Stimulated activated CD4-positive, alpha-beta T cell treated with anti-CD3 and anti-CD28 coated beads, Interleukin-1b, Interleukin-23, amount 100 ng/mL, for 24 hours (primary cell): ENCODE measurements at regions not wholly inside any gene's neighbourhood (a gene's known extent, or its start where the extent isn't known, plus 50 kb on each side); places are given as distances from the start of the nearest gene placed in this dataset.

Experiments used
- DNase-seq, 4 experiments: peaks; one replicate each; pipeline ENCODE4 v3.0.0-alpha.2; 2020; ENCODE audit warnings: low read depth in 4 of 4, low spot score in 1 of 4

DNA sequence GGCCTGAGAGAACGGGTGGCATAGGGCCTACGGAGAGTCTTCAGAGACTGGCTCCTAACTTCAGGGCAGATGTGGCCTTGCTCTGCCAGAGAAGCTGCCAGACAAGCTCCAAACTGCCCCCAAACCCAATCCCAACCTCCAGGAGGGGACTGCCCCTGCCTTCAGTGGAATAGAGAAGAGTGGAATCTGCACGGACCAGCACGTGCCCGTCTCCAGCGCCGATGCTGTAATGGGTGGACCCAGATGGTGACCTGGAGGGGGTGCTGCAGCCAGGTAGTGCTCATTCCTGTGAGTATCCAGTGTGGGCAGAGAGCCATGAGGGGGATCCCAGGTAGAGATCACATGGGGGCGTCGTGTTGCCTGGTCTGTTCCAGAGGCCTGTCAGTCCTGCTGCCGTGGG lies 73.2 kb upstream of the NKX1-1 start:
- no peak for DNase-seq

GRCh38 chr4:1478766-1479355 lies 72.6 kb upstream of the NKX1-1 start:
- no peak for DNase-seq

DNA sequence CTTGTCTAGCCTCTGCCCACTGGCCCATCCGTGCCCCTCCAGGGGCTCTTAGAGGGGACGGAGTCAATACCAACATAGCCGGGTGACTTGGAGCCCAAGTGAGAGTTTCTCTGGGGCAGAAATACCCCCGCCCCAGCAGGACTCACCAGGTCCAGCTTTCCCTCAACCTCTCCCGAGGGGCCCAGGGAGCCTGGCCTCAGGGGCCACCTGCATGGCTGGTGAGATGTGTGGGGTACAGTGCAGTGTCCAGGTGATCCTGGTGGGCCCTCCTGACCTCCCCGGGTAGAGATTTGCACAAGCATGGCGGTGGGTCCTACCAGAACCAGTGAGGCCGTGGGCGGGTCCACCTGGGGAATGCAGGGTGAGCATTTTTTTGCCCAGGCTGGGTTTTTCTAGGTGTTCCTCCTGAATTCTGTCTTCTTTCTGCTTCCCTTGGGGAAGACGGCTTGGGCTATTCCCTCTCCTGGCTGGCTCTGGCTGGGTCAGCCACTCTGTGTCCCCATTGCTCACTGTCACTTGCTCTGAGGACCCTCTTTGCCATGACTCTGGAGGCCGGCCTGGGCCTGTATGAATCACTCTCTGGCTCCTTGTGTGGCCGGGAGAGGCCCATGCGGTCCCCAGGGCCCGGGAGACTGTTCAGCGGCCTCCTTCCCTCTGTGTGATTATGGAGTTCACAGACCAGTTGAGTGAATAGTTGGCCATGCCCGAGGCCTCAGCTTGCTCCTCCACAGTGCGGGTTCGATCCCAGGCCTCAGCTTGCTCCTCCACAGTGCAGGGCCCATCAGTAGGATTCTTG lies 71.0 kb upstream of the NKX1-1 start:
- DNase-seq: no peak

GRCh38 chr4:1476140-1476513 lies 69.9 kb upstream of the NKX1-1 start:
- no peak for DNase-seq

DNA sequence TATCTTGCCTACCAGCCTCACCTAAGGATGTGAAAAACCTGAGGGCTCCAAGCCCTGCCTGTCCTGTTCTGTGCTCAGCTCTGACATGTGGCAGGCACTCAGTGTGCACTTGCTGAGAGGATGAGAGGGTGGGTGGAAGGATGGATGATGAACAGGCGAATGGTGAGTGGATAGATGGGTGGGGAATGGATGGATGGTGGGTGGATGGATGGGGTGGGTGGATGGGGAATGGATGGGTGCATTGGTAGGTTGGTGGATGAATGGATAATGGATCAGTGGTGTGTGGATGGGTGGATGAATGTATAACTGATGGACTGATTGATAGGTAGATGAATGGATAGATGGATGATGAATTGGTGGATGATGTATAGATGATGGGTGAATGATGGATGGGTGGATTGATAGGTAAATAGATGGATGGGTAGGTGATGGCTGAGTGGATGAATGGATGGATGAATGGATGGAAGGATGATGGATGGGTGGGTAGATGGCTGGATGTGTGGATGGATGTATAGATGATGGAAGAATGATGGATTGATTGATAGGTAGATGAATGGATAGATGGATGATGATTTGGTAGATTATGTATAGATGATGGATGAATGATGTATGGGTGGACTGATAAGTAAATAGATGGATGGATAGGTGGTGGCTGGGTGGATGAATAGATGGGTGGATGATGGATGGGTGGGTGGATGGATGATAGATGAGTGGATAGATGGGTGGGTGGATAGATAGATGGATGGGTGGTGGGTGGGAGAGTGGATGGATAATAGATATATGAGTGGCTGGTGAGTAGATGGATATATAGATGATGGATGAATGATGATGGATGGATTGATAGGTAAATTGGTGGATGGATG lies 69.3 kb upstream of the NKX1-1 start:
- DNase-seq: no peak

DNA sequence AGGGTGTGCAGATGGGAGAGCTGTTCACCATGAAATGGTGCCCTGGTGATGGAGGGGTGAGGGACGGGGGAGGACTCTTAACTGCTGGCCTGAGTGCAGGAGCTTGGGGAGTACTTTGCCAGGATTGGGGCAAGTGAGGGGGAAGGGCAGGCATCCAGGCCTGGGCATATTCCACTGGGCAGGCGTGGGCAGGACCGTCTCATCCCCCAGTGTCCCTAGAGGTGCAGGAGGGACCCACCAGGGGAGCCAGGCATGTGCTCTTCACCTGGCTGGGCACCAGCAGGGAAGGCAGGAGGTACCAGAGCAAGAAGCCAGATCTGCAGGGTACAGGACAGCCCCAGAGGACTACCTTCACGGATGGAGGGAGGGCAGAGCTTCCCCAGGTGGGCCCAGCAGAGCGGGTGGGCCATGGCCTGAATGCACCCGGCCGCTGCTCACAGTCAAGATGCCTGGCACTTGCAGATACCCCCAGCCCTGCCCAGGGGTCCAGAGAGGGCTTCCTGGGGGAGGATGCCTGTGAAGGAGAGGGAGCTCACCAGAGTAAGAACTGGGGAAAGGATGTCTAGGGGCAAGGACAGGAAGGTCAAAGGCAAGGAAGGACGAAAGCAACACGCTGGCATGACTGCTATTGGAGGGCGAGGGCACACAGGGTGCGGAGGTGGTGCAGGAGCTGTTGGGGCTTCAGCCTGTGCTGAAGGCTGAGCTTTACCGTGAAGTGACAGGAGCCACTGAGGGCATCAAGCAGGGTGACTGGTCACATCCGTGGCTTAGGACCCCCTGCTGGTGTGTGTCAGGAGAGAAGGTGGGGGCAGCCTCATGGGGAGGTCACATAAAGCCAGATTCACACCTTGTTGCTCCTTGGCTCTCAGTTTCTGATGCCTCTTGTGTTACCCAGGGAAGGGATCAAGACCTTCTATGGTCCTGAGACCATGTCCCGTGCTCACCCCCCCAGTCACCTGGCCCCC lies 68.2 kb upstream of the NKX1-1 start:
- DNase-seq: no peak

GRCh38 chr4:1473718-1474117 lies 67.5 kb upstream of the NKX1-1 start:
- no peak for DNase-seq

GRCh38 chr4:1472911-1473518 lies 66.8 kb upstream of the NKX1-1 start:
- DNase-seq: no peak

GRCh38 chr4:1472148-1472797 lies 66.0 kb upstream of the NKX1-1 start:
- DNase-seq: no peak

DNA sequence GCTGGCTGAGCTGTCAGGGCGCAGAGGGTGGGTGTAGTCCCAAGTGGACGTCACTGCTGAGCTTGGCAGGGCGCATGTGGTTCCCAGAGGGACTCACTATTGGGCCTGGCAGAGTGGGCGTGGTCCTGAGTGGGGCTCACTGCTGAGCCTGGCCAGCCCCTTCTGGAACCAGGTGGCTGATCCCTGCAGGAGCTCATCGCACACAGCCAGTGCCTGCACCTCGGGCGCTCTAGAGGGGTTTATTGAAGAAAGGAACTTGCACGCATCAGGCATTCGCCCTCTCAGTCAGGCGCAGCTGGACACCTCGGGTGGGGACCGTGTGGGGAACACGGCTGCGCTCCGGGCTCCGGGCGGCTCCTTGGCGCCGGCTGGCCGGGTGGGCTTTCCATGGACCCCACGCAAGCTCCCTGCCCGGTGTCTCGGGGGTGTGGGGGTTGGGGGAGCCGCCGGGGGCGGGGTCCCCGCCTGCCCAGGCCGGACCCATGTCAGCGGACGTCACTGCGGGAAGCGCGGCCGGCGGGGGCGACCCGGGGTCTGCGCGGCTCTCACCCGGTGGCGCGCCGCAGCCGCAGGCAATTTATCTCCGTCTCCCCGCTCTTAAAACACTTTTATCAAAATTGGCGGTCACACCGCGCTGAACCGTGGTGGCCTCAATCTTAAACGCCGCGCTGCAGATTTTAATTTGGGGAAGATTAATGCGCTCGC lies 65.4 kb upstream of the NKX1-1 start:
- no peak for DNase-seq

GRCh38 chr4:1470816-1471442 lies 64.7 kb upstream of the NKX1-1 start:
- DNase-seq: no peak

GRCh38 chr4:1470393-1470670 lies 64.1 kb upstream of the NKX1-1 start:
- DNase-seq: no peak

GRCh38 chr4:1469607-1470392 lies 63.6 kb upstream of the NKX1-1 start:
- no peak for DNase-seq

DNA sequence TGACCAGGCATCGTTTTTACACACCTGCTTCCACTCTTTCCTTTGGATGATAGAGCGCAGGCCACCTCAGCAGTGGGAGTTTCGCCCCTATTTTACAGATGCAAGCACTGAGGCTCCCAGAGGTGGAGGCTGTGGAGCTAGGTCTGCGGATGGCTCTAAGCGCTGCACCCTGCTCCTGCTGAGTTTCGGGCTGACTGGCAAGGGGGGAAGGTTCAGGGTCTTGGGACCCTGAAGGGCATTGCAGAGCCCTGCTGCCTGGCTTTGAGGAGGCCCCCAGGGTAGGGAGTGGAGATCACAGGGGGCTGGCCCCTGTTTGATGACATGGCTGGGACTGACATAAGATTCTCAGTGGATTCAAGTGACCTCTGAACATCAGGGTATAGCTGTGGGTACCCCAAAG lies 62.8 kb upstream of the NKX1-1 start:
- no peak for DNase-seq

DNA sequence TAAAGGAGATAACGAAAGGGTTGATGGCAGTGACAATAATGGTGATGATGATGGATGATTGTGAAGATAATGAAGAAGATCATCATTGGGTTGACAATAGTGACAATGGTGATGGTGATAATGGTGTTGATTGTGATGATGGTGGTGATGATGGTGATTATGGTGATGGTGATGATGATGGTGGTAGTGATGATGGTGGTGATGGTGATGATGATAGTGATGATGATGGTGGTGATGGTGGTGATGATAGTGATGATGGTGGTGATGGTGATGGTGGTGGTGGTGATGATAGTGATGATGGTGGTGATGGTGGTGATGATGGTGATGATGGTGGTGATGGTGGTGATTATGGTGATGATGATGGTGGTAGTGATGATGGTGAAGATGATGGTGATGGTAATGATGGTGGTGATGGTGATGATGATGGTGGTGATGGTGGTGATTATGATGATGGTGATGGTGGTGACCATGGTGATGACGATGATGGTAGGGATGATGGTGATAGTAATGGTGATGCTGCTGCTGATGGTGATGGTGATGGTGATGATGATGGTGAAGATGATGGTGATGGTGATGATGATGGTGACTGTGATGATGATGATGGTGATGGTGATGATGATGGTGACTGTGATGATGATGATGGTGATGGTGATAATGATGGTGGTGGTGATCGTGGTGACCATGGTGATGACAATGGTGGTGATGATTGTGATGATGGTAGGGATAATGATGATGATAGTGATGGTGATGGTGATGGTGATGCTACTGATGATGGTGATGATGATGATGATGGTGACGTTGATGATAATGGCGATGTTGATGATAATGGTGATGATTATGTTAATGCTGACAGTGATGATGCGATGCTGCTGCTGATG lies 61.6 kb upstream of the NKX1-1 start:
- no peak for DNase-seq

DNA sequence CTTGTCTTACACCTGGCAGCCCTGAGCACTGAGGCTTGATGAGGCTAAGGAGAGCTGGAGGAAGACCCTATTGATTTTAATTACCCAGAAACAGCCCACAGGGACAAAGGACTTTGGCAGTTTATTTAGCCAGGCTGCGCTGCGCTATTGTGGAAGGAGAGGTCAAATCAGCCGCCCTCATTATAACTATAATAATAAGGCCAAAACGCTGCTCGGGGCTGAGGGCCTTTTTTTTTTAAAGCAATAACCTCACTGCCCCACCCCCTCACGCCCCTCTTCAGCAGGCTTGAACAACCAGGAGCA lies 60.6 kb upstream of the NKX1-1 start:
- DNase-seq: no peak

DNA sequence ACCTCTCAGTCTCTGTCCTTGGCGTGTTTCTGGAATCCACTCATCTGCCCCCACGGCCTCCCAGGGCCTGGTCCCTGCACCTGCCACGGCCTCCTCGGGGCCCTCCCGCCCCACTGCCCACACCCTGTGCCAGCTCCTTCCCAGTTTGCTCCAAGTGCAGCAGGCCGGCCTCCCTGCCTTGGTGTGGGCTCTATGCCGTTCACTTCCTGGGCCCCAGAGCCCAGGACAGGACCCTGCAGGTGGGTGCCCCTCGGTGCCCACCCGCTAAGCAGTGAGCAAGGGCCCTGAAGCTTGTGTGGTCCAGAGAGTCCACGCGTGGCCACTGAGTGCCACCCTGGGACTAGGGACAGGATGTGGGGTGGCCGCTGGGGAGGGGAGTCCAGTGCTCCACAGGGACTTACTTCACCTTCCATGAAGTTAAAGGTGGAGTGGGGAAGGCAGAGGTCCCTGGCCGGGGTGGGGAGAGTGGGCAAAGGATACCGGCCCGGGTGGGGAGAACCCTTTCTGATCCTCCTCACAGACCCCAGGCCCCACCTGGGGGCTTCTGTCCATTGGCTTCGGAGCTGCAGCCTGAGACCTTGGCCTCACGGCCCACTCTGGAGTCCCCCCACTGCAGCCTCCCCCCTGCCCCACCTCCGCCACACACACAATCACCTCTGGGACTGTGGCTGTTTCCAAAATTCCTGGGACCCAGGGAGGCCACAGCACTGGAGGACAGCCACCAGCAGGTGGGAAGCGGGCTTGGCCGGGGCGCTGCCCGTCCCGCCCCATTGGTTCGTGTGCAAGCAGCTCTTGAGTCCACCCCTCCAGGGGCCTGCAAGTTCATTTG lies 60.0 kb upstream of the NKX1-1 start:
- no peak for DNase-seq
